HG02759 (cell line): ENCODE measurements at regions not wholly inside any gene's neighbourhood (a gene's known extent, or its start where the extent isn't known, plus 50 kb on each side); places are given as distances from the start of the nearest gene placed in this dataset.

ENCODE experiments used
- ATAC-seq: cut with Tn5 transposase; IDR thresholded peaks from one replicate; pipeline ENCODE4 v1.9.1; 2021; ENCODE audit warnings: mild to moderate bottlenecking, moderate library complexity; ENCODE audit not compliant: unreplicated experiment

DNA sequence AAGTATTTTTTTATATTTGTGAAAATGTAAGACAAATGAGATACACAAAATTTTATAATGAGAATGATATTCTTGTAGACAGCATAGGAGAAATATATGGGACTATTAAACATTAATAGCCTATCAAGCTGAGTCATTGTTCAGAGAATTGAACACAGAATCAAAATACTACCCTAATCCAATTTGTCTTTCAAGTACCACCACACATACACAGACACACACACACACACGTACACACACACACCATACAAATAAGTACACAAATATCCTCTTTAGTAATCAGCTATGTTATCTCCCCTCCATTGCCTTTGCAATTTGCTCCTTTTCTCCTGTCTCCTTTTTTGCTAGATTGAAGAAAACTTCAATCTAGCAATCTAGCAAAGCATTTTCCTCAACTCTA is 499.3 kb downstream of the FOXG1 start:
- no peak for ATAC-seq

DNA sequence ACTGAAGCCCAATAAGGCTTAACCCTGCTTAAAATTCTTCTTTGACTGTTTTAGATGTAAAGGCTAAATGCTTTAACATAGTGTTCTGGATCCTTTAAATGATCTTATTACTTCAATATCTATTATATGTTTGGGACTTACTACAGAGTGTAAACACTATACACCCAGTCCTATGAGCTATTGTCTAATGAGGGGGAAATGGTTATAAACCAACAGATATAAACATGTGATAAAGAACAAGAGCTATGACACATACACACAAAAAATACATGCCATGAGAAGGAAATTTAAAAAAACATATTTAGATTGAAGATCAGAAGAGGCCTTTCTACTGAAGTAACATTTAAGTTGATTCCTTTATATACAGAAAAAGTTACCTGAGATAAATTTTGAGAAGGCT is 505.1 kb downstream of the FOXG1 start:
- no peak for ATAC-seq

DNA sequence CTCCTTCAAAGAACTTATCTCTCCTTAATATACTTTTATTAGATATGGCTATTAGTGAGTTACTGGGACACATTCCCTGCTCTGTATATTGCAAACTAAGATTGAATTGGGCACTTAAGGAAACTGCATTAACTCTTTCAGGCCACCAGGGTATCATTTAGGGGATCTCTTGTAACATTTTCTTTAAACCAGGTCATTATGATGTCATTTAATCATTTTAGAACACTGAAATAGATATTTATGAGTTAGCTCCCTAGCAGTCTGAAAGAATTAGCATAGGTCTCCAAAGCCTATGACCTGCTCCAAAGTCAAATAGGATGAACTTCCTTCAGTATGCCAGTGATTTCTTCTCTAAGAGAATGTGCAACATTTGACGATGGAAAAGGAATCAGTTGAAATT is 506.9 kb downstream of the FOXG1 start:
- no peak for ATAC-seq

DNA sequence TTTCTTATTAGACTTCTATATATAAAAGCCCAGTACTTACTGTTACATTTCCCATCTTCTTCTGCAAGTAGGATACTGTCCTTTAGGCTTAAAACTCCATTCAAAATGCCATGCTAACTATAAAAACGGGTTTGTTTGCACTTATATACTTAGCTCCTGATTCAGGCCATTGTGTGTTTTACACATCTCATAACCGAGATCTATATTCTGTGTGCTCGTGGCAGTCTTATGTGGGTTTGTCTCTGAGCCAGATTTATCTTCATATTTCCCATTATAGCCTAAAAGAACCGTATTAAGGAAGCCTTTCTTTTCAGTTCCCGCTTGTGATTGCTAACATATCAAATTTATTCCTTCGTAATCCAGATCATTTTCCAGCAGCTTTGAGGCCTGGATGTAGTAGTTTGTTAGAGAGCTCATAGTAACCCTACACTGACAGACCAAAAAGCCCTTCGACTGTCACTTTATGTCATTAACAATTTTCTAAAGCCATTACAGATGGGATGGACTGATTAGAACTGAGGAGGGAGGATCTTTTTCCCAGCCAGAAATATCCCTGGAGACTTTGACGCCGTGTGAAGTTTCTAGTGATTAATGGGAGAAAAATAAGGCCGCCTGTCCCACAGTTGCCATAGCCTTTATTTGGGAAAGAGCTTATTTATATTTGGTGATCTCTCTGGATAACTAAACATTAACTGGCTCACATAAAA is 508.5 kb downstream of the FOXG1 start:
- ATAC-seq, result no peak

DNA sequence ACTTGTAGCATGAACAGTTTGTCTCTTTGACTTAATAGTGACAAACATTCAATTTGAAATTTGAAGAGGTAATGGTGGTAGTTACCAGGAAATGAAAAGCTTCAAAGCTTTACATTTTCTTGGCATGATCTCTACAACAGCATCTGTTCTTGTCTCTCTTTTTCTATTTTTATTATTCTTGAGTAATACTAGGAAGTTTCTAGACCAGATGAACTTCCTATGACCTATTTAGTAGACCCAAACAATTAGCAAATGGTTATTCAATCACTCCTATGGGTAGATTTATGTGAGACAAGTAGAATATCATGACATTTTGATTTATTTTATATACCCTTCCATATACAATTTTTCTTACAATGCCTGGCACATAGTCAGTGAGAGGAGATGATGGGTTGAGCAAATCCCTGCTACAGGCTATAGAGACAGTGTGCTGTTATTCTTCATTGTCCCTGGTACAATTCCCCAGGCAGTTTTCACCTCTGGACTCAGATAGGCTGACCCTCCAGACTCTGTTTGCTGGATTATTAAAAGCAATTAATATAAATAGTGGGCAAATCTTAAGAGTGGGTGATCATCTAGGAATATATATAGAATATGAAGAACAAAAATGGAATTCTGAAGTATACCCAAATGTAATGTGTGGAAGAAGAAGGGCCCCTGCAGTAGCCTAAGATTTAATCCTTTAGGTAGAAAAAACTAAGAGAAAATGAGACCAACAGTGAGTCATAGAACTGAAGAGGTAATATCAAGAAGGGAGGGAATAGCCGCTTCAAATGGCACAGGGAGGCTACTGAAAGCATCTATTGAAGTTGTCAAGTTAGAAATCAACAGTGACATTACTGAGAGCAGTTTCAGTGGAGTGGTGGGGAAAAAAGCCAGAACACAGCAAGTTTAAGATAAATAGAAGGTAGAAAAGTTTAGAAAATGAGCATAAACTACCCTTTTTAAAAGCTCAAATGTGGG is 512.0 kb downstream of the FOXG1 start:
- ATAC-seq, result no peak

DNA sequence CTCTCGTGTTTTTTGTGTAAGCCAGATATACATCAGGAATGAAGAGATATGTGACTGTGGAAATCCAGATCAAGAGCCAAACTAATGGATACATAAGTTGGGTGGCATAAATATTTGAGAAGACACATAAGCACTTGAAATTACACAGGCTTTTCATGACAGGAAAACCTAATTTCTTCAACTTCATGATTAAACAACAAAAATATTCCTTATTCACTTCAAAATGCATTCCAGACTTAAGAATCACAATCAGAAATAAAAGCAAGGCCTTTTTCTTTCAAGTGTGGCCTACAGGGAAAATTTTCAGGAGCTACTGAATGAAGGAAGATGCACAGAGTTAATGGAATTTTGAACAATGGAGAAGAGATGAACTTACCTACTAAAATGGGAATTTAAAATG is 515.6 kb downstream of the FOXG1 start:
- no peak for ATAC-seq

DNA sequence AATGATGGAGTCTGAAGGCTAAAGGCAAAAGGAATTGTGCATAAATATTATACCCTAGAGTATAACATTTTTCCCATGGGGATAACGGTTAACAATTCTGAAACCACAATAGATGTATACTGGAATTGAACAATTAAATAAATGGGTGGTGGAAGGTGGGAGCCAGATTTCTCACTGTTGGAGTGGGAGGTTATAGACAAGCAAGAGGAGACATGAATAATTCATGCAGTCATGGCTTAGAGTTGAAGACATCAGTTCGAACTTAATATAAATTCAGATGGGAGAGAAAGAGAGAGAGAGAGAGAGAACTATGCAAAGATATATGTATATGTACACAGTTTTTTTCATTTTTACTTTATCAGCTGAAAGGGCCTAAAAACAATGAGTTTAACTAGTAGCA is 523.9 kb downstream of the FOXG1 start:
- ATAC-seq, result no peak

DNA sequence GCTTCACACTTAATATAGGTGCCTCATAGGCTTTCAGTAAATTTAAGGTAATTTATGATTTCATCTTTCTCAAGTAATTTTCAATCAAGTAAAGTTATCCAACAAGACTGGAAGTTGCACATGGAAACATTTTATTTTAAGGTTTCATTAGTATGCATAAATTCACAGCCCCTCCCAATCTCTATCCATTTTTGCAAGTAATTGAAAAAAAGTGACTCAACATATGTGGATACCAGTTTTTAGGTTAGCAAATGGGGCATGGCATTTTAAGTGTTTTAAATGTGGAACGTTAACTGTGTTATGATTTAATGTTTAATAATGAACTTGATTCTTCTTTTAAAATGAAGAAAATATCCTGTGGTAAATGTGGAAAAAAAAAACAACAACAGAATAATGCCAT is 532.8 kb downstream of the FOXG1 start:
- ATAC-seq, result no peak

DNA sequence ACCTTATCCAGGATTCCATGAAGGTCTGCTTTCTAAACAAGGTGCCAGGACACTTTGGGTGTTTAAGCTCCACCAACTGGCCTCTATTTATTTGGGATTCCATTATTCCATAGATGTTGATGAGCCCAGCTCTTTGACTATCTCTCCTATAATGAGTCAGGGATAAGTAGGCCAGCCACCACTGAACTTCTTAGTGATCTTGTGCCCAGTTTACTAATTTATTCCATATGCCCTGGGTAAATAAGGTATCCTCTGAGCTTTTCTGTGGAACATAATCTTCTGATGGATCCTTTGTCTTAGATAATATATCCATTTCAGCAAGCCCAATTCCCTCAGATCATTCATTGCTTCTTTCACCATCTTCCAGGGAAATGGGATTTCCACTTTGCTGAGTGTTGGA is 535.0 kb downstream of the FOXG1 start:
- ATAC-seq, result no peak

DNA sequence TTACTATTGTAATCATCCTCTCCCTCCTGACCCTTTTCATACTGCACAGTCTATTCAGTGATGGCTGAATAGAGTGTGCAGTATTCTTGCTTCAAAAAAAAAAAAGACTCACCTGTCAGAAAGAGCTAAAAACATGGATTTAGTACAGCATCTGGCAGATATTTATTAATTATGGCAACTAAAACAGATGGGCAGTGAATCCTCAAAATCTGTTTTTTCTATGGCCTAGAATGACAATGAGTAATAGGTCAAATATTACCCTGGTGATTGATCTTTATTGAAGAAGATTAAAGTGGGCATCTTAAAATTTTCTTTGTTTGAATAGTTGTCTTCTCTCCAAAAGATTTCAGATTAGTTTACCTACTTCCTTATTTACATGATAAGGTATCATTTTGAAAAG is 543.6 kb downstream of the FOXG1 start:
- no peak for ATAC-seq

DNA sequence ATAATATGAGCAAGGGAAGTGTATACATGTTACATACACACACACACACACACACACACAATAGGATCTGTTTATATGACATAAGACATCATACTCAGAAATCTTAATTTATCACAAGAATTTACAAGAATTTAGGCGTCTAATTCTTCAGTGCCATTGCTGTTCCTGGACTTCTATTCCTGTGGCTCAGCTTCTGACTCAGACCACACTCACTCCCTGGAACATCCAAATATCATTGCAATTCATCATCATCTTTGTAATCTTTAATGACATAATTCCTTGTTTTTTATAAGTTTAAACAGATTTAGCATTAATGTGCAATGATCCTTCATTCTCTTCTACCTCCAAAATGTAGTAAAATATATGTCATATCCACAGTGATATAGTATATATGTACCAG is 544.2 kb downstream of the FOXG1 start:
- no peak for ATAC-seq

DNA sequence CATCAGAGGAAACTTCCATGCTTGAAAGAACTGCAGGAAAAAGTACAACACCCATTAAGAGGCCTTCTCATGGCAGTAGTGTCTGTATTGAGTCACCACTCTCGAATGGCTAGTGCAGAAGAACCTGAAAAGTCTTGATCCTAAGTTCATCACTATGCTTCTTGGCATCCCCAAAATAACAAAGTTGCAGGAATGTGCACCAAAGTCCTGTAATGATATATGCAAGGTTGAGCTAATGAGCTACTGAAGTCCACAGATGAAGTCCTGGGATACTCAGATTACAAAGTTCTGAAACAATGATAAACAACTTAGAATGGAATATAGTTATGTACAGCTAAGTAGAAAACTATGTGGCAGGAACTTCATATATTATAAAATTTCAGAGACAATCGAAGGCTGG is 545.4 kb downstream of the FOXG1 start:
- no peak for ATAC-seq

DNA sequence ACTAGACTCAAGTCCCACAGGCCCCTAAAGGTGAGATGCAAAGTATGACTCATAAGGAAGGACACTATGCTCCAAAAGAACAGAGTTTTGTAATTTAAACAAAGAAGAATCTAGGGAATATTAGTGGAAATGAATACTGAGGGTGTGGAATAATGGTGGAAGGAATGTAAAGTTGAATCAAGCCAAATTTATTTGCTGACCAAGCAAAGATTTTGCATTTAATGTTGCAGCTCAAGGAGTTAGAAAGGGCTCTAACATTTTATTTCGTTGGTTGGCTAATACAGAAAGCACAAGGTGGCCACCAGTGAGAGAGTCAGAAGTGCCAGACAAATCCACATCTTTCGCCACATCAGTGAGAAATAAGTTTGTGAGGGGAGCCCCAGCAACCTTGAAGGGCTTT is 550.3 kb downstream of the FOXG1 start:
- ATAC-seq, result no peak

DNA sequence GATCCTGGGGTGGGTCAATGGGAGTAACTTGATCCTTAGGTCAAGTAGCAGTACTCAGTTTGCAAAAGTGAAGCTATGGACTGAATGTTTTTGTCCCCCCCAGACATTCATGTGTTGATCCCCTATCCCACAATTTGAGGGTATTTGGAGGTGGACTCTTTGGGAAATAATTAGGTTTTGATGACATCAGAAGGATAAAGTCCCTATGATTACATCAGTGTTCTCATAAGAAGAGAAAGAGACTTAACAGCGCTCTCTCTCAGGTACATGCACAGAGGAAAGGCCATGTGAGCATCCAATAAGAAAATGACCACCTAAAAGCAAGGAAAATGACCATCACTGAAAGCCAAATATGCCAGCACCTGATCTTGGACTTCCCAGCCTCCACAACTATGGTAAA is 550.8 kb downstream of the FOXG1 start:
- ATAC-seq, result no peak

DNA sequence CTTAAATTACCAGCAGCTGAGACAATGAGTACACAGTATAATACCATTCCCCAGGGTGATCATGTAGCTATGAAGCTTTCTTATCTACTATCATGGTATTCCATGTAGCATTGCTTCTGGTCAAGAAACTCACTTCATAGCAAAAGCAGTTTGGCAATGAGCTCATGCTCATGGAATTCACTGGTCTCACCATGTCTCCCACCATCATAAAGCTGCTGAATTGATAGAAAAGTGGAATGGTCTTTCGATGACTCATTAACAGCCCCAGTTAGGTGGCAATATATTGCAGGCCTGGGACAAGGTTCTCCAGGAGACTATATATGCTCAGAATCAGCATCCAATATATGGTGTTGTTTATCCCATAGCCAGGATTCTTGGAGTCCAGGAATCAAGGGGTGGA is 553.7 kb downstream of the FOXG1 start:
- ATAC-seq, result no peak

DNA sequence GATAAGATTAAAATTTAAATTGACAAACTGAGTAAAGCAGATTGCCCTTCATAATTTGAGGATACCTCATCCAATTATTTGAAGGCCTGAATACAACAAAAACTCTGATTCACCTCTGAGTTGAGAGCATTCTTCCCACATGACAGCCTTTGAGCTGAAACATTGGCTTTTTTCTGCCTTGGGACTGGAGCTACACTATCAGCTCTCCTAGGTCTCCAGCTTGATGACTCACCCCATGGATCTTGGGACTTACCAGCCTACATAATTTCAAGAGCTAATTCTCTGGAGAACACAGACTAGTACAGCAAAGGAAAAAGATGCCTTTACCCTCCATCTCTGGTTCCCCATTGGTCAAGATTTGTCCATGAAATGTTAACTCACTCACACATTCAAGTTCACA is 555.1 kb downstream of the FOXG1 start:
- ATAC-seq, result no peak

DNA sequence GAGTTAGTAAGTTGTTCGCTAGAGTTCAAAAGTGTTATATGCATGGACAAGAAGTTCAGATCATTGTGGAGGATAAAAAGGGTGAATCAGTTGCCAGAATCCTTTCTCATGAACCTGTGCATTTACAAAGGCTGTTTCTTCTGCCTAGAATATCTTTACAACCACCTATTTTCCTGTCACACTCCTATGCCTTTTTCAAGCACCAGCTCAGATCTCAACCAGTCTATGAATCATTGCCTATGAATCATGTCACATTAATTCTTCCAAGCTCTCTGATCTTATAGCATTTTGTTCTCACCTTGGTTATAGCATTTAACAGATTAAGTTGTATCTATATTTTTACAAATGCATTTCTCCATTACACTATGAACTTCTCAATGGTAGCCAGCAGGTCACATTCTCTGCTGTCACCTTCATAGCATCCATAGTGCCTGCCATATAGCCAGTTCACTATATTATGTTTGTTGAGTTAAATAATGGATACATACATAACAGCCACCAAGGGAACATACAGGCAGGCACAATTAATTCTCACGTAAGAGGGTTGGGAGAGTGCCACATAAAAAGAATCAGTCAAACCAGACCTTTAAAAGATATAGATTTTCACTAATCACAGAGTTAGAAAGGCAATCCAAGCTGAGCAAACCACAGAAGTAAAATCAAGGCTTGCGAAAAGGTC is 573.0 kb downstream of the FOXG1 start:
- no peak for ATAC-seq

DNA sequence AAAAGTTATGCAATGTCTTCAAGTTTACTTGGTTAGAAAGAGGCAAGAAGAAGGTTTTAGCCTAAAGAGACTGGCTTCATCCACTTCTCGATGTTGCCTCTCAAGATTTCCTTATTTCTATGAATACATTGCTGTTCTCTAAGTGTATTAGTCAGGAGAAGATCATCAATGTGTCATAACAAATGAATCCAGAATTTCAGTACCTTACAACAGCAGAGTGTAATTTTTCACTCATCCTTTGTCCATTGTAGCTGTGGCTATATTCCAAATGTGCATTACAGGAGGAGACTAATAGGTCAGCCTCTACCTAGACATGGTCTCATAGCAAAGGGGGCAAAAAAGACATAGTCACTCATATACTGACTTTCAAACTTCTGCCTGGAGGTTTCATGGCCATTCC is 579.1 kb downstream of the PRKD1 start:
- no peak for ATAC-seq

DNA sequence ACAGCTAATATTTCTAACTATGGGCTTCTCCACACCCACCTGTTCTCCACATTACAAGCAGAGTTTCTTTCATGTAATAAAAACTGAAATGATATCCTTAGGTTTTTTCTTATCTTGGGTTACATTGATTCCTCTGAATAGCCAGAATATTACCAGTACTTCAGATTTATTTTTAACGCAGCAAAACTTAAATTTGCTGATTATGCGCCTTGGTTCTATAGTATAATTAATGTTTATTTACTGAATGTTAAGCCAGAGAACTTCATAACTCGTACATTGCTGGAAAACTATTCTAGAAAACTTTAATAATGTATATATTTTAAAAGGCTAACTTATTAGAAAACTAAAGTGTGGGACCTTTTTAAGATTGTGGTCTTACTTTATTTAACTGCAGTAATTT is 577.2 kb downstream of the PRKD1 start:
- no peak for ATAC-seq

DNA sequence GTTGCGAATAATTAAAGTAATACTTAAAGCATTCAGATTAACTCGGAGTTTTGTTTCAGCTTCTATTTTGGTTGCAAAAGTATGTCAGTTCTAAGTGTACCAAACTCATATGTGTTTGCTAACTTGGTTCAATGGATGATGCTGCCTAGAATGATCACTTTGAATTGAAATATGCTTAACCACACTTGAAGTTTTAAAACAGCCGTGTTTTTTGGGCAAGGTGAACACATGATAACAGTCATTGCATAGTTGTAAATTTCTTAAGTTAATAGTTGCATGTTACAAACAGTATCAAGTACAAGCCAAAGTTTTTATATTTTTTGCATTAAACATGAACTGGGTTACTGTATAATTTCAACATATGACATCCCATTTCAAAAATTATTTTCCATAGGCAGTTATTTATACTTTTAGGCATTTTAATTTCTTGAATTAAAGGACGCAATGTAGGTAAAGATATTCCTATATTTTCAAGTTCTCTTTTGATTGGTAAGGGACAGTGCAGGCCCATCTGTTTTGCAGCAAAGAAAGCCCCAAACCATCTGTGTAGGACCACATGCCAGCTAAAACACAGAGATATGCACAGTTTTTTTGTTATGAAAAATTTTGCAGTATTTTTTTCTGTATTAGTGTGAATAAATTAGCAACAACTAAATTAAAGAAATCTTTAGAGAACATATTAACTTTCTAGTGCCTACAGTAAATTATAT is 575.5 kb downstream of the PRKD1 start:
- no peak for ATAC-seq

DNA sequence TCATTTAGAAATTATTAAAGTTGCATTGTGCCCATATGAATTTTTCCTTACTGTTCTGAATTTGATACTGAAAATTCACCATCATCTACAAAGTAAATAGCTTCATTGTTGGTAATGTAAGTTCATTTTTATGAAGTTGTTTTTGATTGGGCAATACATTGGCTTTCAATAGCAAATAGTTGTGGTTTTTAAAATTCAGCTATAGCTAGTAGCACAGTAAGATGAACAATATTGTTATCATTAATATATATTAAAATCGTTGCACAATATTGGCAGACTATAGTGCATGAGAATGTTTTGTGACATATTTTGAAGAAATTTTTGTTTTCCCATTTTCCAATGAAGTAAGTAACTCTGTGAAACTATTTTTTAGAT is 575.0 kb downstream of the PRKD1 start:
- ATAC-seq, result no peak
